Gastroesophageal sphincter (tissue), 3 donors: ENCODE measurements at regions not wholly inside any gene's neighbourhood (a gene's known extent, or its start where the extent isn't known, plus 50 kb on each side); places are given as distances from the start of the nearest gene placed in this dataset.

Experiments
- POLR2A ChIP-seq, 2 donors: fragments of 450-650 bp; IDR thresholded peaks; one replicate each; pipeline ENCODE4 v1.6.1; 2017; ENCODE audit warnings: antibody characterized with exemption in 2 of 2, mild to moderate bottlenecking in 2 of 2, moderate library complexity in 1 of 2
- POLR2AphosphoS5 ChIP-seq: sonication (generic); formaldehyde crosslinking; IDR thresholded peaks from one replicate; pipeline ENCODE4 v1.6.1; 2017; ENCODE audit warnings: antibody characterized with exemption
- TF ChIP-seq, protein P1 (sequence below), 4 experiments: fragments of 200-600 bp in 2 of 4; fragments of 450-650 bp in 2 of 4; sonication (generic) in 1 of 4; IDR thresholded peaks; one replicate each; pipeline ENCODE4 v1.5.1; 2017 to 2019; ENCODE audit warnings: antibody characterized with exemption in 4 of 4, mild to moderate bottlenecking in 2 of 4, moderate library complexity in 2 of 4

DNA sequence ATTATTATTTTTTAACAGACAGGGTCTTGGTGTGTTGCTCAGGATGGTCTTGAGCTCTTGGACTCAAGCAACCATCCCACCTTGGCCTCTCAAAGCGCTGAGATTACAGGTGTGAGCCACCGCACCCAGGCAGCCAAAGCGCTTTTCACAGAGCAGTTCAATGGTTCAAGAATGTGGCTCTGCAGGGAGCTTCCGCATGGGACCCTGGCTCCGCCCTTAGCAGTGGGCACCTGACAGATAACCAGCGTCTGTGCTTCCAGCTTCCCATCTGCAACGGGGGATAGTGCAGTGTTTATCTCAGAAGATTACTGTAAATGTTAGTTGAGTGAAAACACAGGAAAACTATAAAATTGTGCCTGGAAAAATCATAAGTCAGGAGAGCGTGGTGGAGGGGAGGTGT is 99.4 kb downstream of the KCNJ12 start:
- TF ChIP-seq POLR2A (IDR thresholded peaks at IDR 0.05) (no peak), POLR2AphosphoS5 (no peak)
- TF ChIP-seq, protein P1, sequence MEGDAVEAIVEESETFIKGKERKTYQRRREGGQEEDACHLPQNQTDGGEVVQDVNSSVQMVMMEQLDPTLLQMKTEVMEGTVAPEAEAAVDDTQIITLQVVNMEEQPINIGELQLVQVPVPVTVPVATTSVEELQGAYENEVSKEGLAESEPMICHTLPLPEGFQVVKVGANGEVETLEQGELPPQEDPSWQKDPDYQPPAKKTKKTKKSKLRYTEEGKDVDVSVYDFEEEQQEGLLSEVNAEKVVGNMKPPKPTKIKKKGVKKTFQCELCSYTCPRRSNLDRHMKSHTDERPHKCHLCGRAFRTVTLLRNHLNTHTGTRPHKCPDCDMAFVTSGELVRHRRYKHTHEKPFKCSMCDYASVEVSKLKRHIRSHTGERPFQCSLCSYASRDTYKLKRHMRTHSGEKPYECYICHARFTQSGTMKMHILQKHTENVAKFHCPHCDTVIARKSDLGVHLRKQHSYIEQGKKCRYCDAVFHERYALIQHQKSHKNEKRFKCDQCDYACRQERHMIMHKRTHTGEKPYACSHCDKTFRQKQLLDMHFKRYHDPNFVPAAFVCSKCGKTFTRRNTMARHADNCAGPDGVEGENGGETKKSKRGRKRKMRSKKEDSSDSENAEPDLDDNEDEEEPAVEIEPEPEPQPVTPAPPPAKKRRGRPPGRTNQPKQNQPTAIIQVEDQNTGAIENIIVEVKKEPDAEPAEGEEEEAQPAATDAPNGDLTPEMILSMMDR (IDR thresholded peaks at IDR 0.05): no peak
